ENCODE measurements at regions not wholly inside any gene's neighbourhood (a gene's known extent, or its start where the extent isn't known, plus 50 kb on each side); places are given as distances from the start of the nearest gene placed in this dataset.

- BruUV-seq (replicated peaks) = no TSS peak
- no peak for FAIRE-seq
- H3K9me1 ChIP-seq (ENCODE audit: control insufficient read depth, insufficient read depth, low read length) = no peaks in the 10 kb centered on the region
- H3K4me1 ChIP-seq (replicated peaks in 1 of 2; ENCODE audit: control insufficient read depth in 2 of 2, insufficient read depth in 2 of 2, low read length in 2 of 2) = no peaks in the 10 kb centered on the region
- no peak overlapping the region for H3K27ac ChIP-seq (ENCODE audit: extremely low read depth, low read depth, low read length)
- no peak for ATAC-seq
- H3K79me2 ChIP-seq (ENCODE audit: control insufficient read depth, insufficient read depth, low read length) = no peaks in the 10 kb centered on the region
- DNase-seq (ENCODE audit: extremely low read depth in 1 of 4, low spot score in 3 of 4) = no peak
- H3K36me3 ChIP-seq (ENCODE audit: control insufficient read depth, insufficient read depth, low read length) = no peaks in the 10 kb centered on the region
- in situ Hi-C loops (cut with MboI) = no loop called here
- no peak for TF ChIP-seq ZNF561 (CRISPR knock-in tag; conservative IDR thresholded peaks at IDR 0.05)
- no peak for TF ChIP-seq NR3C1 (CRISPR knock-in tag; IDR thresholded peaks at IDR 0.05)
- no peak for TF ChIP-seq MYC (IDR thresholded peaks at IDR 0.05; ENCODE audit: low read depth, low read length)
- TF ChIP-seq MYC (CRISPR knock-in tag; IDR thresholded peaks at IDR 0.05; ENCODE audit: borderline replicate concordance, low read depth) = no peak
- no peak for TF ChIP-seq RREB1 (CRISPR knock-in tag; IDR thresholded peaks at IDR 0.05)
- no peak for TF ChIP-seq ATF7 (IDR thresholded peaks at IDR 0.05)
- H3K9ac ChIP-seq (ENCODE audit: insufficient read depth in 1 of 2, low read depth in 2 of 2, low read length in 2 of 2) = no peak overlapping the region
- no peaks in the 10 kb centered on the region for H4K20me1 ChIP-seq (replicated peaks; ENCODE audit: control insufficient read depth, insufficient read depth, low read length)
- CTCF ChIA-PET (ENCODE audit: low intra/inter-chr PET ratio) = no interaction called here
- H3K27me3 ChIP-seq (ENCODE audit: control insufficient read depth in 2 of 2, insufficient read depth in 2 of 2, low read length in 2 of 2) = no peaks in the 10 kb centered on the region
- WGBS (ENCODE audit: insufficient coverage, low coverage, missing lambda C conversion rate) = 25% methylated on average over 2 of the region's 2 CpGs
- no peak overlapping the region for H2AFZ ChIP-seq (ENCODE audit: low read depth, low read length)
- H3K4me2 ChIP-seq (ENCODE audit: insufficient read depth, low read length) = no peak overlapping the region
- POLR2A ChIA-PET = interaction anchor here (0.7 kb wide), 1 partner anchor 30 kb away, joined by 3 read pairs; no protein-coding TSS in a partner anchor
- H3K9me3 ChIP-seq (replicated peaks; ENCODE audit: control insufficient read depth, insufficient read depth, low read depth, low read length) = no peaks in the 10 kb centered on the region
- no peak overlapping the region for H3K4me3 ChIP-seq
- intact Hi-C loops (cut with micrococcal nuclease) = loop anchor here (10.0 kb wide), 1 partner anchor 1544 kb away; the partner anchor contains the start of gene INPP4B
Observed at GRCh38 chr4:141301216-141301615, 80.5 kb downstream of the ZNF330 start.
